K562 (cell line): ENCODE measurements at regions not wholly inside any gene's neighbourhood (a gene's known extent, or its start where the extent isn't known, plus 50 kb on each side); places are given as distances from the start of the nearest gene placed in this dataset.

Source experiments
- ATAC-seq: fragments of 200-7000 bp; cut with Tn5 transposase; 3 replicates; pipeline ENCODE4 v1.9.1; 2020; ENCODE audit warnings: moderate library complexity
- BruUV-seq: library from RNA; stranded (reverse); fragments of 400-500 nt; replicated peaks from 2 replicates; lab custom pipeline; 2021; lab: Mats Ljungman, UMichigan
- CTCF ChIA-PET: fragments of 300-600 bp; formaldehyde crosslinking; extraction: SDS; loops from one replicate; lab custom pipeline; 2021; ENCODE audit warnings: low intra/inter-chr PET ratio; lab: Yijun Ruan, JAX
- POLR2A ChIA-PET: fragments of 300-600, 350-650 bp; sonication (Branson Sonifier 250); formaldehyde crosslinking; extraction: SDS; loops from one replicate; lab custom pipeline; 2021; ENCODE audit warnings: antibody characterized with exemption, inconsistent platforms; lab: Yijun Ruan, JAX
- DNase-seq, 4 experiments: peaks; one replicate each; pipeline versions ENCODE4 v3.0.0 to v3.0.0-alpha.2; 2011 to 2018; ENCODE audit warnings: low spot score in 3 of 4, mixed read lengths in 3 of 4; ENCODE audit errors: extremely low read depth in 1 of 4
- FAIRE-seq: peaks from 2 replicates; lab custom pipeline; 2011; peaks lifted over from hg19 to GRCh38; lab: Jason Lieb, UNC
- H2AFZ ChIP-seq: 2 replicates; pipeline ENCODE4 v1.6.0; 2011; ENCODE audit warnings: low read depth, low read length, control low read depth, inconsistent platforms
- H3K27ac ChIP-seq: fragments of 200-600 bp; 3 replicates; pipeline ENCODE4 v1.8.0; 2011; ENCODE audit warnings: low read depth, mild to moderate bottlenecking, control low read depth, inconsistent platforms, low read length, moderate library complexity, mixed read lengths; ENCODE audit errors: extremely low read depth
- H3K27me3 ChIP-seq, 2 experiments: fragments of 300-600 bp in 1 of 2; 2 replicates in 1 of 2; 3 replicates in 1 of 2; pipeline versions ENCODE4 v1.6.0 to v1.8.0; 2011; ENCODE audit warnings: inconsistent platforms in 2 of 2, low read length in 2 of 2, mild to moderate bottlenecking in 1 of 2, mixed read lengths in 1 of 2, moderate library complexity in 1 of 2; ENCODE audit not compliant: control insufficient read depth in 2 of 2, insufficient read depth in 2 of 2
- H3K36me3 ChIP-seq: fragments of 300-600 bp; 3 replicates; pipeline ENCODE4 v1.8.0; 2011; ENCODE audit warnings: mild to moderate bottlenecking, low read length, inconsistent platforms; ENCODE audit not compliant: control insufficient read depth, insufficient read depth
- H3K4me1 ChIP-seq, 2 experiments: fragments of 200-600 bp in 1 of 2; replicated peaks in 1 of 2; 2 replicates in 1 of 2; 3 replicates in 1 of 2; pipeline versions ENCODE4 v1.5.1 to v1.8.0; 2011; ENCODE audit warnings: inconsistent platforms in 2 of 2, low read length in 2 of 2, mild to moderate bottlenecking in 1 of 2, mixed read lengths in 1 of 2, moderate library complexity in 1 of 2; ENCODE audit not compliant: control insufficient read depth in 2 of 2, insufficient read depth in 2 of 2
- H3K4me2 ChIP-seq: 2 replicates; pipeline ENCODE4 v1.6.1; 2011; ENCODE audit warnings: low read length, control low read depth, inconsistent platforms, mixed read lengths; ENCODE audit not compliant: insufficient read depth
- H3K4me3 ChIP-seq: fragments of 200-600 bp; sonication (generic), shearing (Covaris generic); 2 replicates; pipeline ENCODE4 v1.5.1; 2016; ENCODE audit warnings: control low read depth, inconsistent platforms
- H3K79me2 ChIP-seq: fragments of 200-600 bp; 3 replicates; pipeline ENCODE4 v1.8.0; 2011; ENCODE audit warnings: low read length, inconsistent platforms; ENCODE audit not compliant: control insufficient read depth, insufficient read depth
- H3K9ac ChIP-seq, 2 experiments: 2 replicates each; pipeline versions ENCODE4 v1.6.0 to v1.6.1; 2011; ENCODE audit warnings: low read depth in 2 of 2, low read length in 2 of 2, control low read depth in 1 of 2, inconsistent platforms in 1 of 2, mild to moderate bottlenecking in 1 of 2, mixed read lengths in 1 of 2; ENCODE audit not compliant: insufficient read depth in 1 of 2
- H3K9me1 ChIP-seq: one replicate; pipeline ENCODE4 v1.6.0; 2011; ENCODE audit warnings: inconsistent platforms, mild to moderate bottlenecking, low read length, moderate library complexity; ENCODE audit not compliant: control insufficient read depth, insufficient read depth
- H3K9me3 ChIP-seq: replicated peaks from 2 replicates; pipeline ENCODE4 v1.5.1; 2011; ENCODE audit warnings: low read depth, low read length, inconsistent platforms; ENCODE audit not compliant: control insufficient read depth, insufficient read depth
- H4K20me1 ChIP-seq: replicated peaks from 2 replicates; pipeline ENCODE4 v1.6.1; 2011; ENCODE audit warnings: low read length, inconsistent platforms, mixed read lengths; ENCODE audit not compliant: control insufficient read depth, insufficient read depth
- BRF2 ChIP-seq: IDR thresholded peaks from 3 replicates; pipeline ENCODE4 v1.6.1; 2011; ENCODE audit warnings: borderline replicate concordance, mild to moderate bottlenecking; ENCODE audit not compliant: insufficient read length, insufficient read depth
- SRSF3 ChIP-seq: fragments of 200-400 bp; formaldehyde crosslinking; IDR thresholded peaks from 2 replicates; pipeline ENCODE4 v1.6.1; 2016; ENCODE audit warnings: mild to moderate bottlenecking, low read length, moderate library complexity; ENCODE audit not compliant: insufficient read depth
- TSHZ1 ChIP-seq: fragments of 250-450 bp; sonication (Bioruptor Pico); IDR thresholded peaks from 2 replicates; pipeline ENCODE4 v1.4.0; 2020; ENCODE audit warnings: mild to moderate bottlenecking, moderate library complexity
- ZBTB40 ChIP-seq, 2 experiments: fragments of 450-650 bp in 1 of 2; sonication (generic) in 1 of 2; formaldehyde crosslinking in 1 of 2; IDR thresholded peaks; 2 replicates each; pipeline versions ENCODE4 v1.7.1 to v1.9.0; 2016 to 2022; ENCODE audit warnings: inconsistent platforms in 1 of 2, mild to moderate bottlenecking in 1 of 2, missing genetic modification reagents in 1 of 2
- ZNF639 ChIP-seq, 2 experiments: fragments of 200-800 bp in 1 of 2; sonication (Bioruptor generic) in 1 of 2; sonication (generic) in 1 of 2; formaldehyde crosslinking in 1 of 2; IDR thresholded peaks in 1 of 2; conservative IDR thresholded peaks in 1 of 2; 2 replicates each; pipeline versions ENCODE4 v1.5.0 to v1.6.1; 2016 to 2020; ENCODE audit warnings: missing compliant biosample characterization in 1 of 2, missing genetic modification characterization in 1 of 2, missing genetic modification reagents in 1 of 2
- WGBS: fragments of 100-300 bp; shearing (Covaris generic); methylation state at CpG from one replicate; pipeline ENCODE4 v1.1.6; 2016; ENCODE audit warnings: low coverage, mixed read lengths; ENCODE audit not compliant: insufficient coverage; ENCODE audit errors: missing lambda C conversion rate; 5-methylcytosine and 5-hydroxymethylcytosine counted together
- in situ Hi-C: fragments of 300-500 bp; cut with MboI; formaldehyde crosslinking; loops from 4 replicates; pipeline ENCODE4 v1.15.0; 2018; ENCODE audit warnings: inconsistent platforms, mixed read lengths
- intact Hi-C: fragments of 100-400 bp; cut with micrococcal nuclease; formaldehyde crosslinking; loops from 2 replicates; pipeline ENCODE4 v1.14.2; 2022

DNA sequence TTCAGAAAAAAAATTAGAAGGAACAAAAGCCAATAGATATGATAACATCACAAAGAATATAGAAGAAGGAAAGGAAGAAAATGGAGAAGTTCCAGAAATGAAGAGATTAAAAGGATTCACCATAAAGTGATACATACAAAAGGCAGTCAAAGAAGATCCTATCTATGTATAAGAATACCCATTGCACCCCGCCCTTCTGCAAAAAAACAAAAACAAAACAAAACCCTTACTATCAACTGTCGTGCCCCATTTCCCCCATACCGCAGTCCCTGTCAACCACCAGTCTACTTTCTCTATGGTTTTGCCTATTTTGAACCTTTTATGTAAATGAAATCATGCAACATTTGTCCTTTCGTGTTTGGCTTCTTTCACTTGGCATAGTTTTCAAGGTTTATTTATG lies 385.6 kb downstream of the PRDM5 start:
- CTCF ChIA-PET = no interaction called here
- in situ Hi-C loops (no loop called here), intact Hi-C loops (no loop called here)
- TF ChIP-seq ZNF639 (CRISPR knock-in tag; conservative IDR thresholded peaks at IDR 0.05 in 1 of 2, IDR thresholded peaks at IDR 0.05 in 1 of 2) (no peak), TSHZ1 (CRISPR knock-in tag) (no peak), SRSF3 (no peak), BRF2 (no peak), ZBTB40 (IDR thresholded peaks at IDR 0.05) (no peak), ZBTB40 (CRISPR knock-in tag; IDR thresholded peaks at IDR 0.05) (no peak)

More for the DNA sequence above, 385.6 kb downstream of the PRDM5 start:
- Histone ChIP-seq H3K9me1 (no peaks in the 10 kb centered on the region), H2AFZ (no peak overlapping the region), H3K79me2 (no peaks in the 10 kb centered on the region), H3K4me3 (no peak overlapping the region), H3K4me2 (no peak overlapping the region), H4K20me1 (no peaks in the 10 kb centered on the region), H3K27me3 (no peaks in the 10 kb centered on the region), H3K27ac (no peak overlapping the region), H3K9me3 (no peaks in the 10 kb centered on the region), H3K36me3 (no peaks in the 10 kb centered on the region), H3K4me1 (no peaks in the 10 kb centered on the region), H3K9ac (no peak overlapping the region)
- BruUV-seq = no TSS peak
- no peak for DNase-seq
- WGBS = 0% methylated on average over 4 of the region's 4 CpGs
- FAIRE-seq = no peak
- POLR2A ChIA-PET = no interaction called here
- no peak for ATAC-seq
